HG03039 (cell line): ENCODE measurements at regions not wholly inside any gene's neighbourhood (a gene's known extent, or its start where the extent isn't known, plus 50 kb on each side); places are given as distances from the start of the nearest gene placed in this dataset.

Source experiments
- ATAC-seq: cut with Tn5 transposase; IDR thresholded peaks from one replicate; pipeline ENCODE4 v1.9.1; 2021; ENCODE audit warnings: mild to moderate bottlenecking, moderate library complexity; ENCODE audit not compliant: unreplicated experiment

DNA sequence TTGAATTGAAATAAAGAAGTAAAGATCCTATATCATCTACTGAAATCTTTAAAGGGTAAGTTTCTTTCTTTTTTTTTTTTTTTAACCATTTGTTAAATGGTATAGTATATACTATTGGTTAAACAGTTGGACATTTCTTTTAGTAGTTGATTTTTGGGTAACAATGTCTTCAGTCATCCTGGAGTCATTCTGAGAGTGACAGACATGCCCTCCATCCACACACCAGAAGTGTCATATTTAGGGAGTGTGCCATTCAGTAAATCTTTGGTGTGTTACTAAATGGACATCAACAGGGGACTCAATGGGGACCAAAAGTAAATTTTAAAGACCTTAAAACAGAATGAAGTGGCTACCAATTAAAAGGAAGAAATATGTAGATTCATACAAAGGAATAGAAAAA is 50.8 kb upstream of the SLC39A10 start:
- no peak for ATAC-seq

DNA sequence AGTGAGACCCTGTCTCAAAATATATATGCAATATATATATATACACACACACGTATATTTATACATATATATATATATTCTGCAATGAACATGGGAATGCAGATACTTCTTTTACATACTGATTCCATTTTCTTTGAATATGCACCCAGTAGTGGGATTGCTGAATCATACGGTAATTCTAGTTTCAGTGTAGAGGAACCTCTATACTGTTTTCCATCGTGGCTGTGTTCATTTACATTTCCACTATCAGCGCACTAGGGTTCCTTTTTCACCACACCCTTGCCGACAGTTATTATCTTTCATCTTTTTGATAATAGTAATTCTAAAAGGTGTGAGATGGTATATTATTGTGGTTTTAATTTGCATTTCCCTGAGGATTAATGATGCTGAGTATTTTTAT is 52.3 kb upstream of the SLC39A10 start:
- ATAC-seq = no peak

DNA sequence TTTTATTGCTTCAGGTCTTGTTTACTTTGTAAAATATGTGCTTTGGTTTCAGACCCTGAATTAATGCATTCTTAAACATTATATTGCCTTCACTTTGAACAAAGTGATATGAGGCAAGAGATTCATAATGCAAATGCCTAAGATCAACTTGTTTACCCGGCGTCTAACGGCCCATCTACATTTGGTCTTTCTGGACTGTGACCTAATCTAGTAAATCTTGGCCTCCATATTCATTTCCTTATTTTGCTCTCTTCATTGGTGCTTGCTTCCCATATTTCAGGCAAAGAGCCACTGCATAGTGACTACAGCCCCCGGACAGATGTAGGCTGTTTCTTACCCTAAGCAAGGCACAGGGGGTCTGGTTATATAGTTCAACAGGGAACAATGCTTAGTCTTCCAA is 53.0 kb upstream of the SLC39A10 start:
- no peak for ATAC-seq

- ATAC-seq = no peak
Measured at GRCh38 chr2:195603408-195603807, 53.6 kb upstream of the SLC39A10 start.

DNA sequence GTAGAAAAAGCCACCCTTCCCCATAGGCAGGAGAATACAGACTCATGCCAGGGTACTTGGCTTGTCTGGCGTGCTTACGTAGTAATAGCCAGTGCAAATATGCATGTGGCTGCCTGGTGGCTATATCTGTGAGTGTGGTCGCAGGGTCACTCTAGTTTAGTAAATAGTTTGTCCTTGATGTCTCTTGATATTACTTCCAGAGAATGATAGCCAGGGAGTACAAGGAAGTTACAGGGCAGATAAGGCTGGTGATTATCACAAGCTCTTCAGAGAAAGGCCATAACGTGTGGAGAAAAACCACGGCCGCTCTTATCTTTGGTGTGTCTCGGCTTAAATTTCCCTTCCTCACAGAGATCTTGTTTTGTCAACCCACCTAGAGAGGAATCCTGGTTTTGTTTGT is 54.3 kb upstream of the SLC39A10 start:
- no peak for ATAC-seq

- no peak for ATAC-seq
Measured at GRCh38 chr2:195601361-195601760, 55.7 kb upstream of the SLC39A10 start.

- no peak for ATAC-seq
Measured at GRCh38 chr2:195600778-195601177, 56.2 kb upstream of the SLC39A10 start.

GRCh38 chr2:195596840-195597239 is 60.2 kb upstream of the SLC39A10 start:
- no peak for ATAC-seq

GRCh38 chr2:195595825-195596224 is 61.2 kb upstream of the SLC39A10 start:
- ATAC-seq = no peak

DNA sequence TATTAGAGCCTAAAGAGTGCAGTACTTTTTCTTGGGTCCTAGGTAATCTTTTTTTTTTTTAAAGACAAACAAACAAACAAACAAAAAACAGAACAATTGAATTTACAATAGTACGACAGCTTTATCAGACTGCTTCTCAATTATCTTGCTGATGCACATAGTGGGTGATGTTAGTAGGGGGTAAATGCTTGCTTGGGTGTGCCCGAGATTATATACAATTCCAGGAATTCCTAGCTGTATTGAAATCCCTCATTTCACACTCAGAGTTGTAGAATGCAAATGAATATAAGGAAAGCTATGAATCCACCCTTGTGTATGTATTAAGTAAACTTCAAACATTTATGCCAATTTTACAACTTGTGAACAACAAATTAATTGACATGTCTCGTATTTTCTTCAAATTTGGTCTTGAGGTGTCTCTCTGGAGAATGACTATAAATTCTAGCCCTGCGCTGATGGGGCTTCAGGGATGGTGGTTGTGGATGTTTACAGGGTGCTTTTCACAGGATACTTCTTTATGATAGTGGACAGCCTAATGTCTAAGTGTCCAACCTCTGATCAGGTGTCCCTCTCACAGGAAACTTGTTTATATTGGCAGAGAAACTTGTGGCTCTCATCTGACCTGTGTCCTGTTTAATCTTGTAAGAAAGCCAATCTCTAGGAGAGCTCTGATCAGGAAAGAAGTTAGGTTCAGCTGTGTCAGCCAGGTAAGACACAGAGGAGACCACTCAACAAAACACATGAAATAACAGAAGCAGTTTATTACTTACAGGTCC is 61.9 kb upstream of the SLC39A10 start:
- no peak for ATAC-seq

DNA sequence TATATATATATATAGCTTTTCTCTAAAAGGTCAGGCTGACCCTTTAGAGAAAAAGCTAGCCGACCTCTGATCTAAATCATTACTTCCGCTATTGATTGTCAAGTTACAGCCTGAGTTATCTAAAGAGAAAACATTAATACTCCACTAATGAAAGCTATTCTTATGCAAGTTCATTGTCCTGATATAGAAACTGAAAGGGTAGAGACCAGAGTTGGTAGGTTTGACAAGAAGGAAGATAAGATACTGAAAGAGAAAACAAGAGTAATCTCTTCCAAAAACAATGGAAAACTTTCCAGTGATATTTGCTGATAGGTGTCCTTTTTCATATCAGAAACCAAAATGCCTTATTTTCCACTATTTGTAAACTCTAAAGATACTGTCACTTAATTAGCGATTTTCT is 62.8 kb upstream of the SLC39A10 start:
- ATAC-seq = no peak

DNA sequence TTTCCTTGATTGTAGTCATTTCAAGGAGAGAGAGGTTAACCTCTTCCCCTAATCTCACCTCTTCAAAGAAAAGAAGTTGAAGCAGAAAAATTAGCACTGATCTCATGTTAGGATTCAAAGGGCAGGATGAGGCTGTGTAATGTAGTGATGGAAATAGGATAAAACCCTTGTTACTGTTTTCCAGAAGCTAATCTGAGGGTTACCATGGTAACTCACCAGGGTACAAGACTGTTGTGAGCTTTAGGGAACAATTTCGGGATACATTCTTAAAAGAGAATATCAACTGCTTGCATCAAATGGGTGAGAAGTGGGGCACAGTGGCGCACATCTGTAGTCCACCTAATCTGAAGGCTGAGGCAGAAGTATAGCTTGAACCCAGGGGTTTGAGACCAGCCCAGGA is 64.9 kb upstream of the SLC39A10 start:
- ATAC-seq = no peak

GRCh38 chr2:195590861-195591205 is 66.2 kb upstream of the SLC39A10 start:
- no peak for ATAC-seq

DNA sequence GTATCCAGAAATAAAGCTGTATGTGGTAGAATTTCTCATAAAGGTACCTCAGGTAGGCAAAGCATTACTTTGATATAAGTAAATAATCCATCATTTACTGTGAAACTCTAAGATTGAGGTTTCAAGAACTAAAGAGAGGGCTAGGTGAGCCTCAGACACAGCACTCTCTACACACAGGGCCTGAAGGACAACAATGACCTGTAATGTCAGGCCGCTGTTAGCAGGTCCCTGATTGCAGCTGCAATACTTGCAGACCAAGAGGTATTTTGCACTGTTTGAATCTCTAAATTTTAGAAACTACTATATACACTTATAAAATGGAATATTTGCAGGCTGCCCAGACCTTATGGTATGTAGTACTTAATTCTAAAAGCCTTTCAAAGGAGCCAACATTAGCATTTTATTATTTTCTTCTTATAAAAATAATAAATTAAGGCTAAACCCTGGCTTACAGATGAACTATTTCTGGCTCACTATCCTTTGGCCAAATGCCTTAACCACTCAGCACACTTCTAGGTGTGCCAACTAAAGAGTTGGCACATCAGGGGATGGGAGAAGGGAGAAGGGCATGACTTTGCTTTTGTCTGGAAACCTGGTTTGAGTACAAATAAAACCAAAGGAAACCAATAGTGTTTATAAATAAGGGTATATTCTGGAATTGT is 66.7 kb upstream of the SLC39A10 start:
- ATAC-seq = no peak

DNA sequence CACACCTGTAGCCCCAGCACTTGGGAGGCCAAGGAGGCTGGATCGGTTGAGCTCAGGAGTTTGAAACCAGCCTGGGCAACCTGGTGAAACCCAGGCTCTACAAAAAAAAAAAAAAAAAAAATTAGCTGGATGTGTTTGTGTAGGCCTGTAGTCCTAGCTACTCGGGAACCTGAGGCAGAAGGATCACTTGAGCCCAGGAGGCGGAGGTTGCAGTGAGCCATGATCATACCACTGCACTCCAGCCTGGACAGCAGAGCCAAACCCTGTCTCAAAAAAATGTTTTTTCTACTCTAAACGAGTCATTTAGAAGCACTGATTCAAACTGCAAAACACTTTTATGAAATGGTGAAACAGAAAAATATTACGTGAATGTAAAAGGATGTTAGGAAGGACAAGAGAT is 69.1 kb upstream of the SLC39A10 start:
- no peak for ATAC-seq

DNA sequence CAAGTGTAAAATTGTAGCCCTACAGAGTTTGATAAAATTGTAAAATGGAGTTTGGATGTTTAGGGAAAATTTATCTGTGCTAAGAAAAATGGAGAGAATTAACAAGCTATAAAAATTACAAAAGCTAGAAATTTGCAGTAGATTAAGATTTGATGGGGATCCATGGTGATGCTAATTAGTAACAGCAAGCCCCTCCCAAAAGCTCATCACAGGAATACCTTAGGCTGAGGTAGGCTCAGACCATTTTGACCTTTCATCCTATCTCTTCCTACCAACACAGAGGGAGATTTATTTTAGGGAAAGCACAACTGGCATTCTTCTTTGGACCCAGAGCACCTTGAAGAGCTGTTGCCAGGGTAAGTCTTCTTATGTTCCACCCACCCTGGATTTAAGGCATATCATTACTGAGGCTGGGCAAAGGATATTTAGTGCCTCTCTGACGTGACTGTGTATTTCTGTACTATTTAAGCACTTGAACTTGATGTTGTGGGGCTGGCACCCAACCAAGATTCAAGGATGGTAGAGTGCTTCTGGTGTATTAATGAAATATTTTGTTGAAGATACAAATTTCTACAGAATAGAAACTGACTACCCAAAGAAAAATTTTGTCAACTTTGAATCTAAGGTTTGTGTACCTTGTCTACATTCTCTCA is 70.8 kb upstream of the SLC39A10 start:
- no peak for ATAC-seq

GRCh38 chr2:195582188-195582587 is 74.8 kb upstream of the SLC39A10 start:
- no peak for ATAC-seq

DNA sequence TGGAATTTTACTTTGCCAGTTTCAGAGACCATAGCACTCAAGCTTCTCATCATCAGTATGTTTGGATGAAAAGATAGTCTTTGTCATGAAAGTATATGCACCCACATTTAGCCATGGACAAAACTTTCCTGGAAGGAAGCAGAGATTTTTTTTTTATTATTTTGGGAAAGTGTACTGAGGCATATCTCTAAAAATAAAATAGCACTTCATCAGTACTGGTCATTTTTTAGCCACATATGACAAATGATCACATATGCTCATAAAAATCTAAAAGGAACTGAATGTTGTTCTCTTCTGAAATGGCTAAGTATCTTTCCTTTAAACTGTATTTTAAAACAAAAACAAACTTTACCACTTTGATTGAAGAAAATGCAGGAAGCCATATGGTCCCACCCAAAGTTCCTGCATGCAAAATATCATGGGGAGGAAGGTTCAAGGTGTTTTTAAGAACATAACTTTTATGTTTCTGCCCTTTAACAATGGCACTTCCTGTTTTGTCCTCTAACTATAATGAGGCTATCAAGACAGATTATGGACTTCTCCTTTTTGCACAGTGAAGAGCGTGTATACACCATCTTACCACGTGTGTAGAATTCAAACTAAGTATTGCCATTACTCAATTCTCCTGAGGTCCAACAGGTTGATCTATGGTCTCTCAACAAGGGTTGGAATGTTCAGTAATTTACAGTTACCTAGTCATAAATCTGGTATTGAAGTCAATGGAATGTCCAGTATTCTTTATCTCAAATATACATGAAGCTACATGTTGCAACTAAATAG is 77.1 kb upstream of the SLC39A10 start:
- peak; percentile 63 for ATAC-seq

DNA sequence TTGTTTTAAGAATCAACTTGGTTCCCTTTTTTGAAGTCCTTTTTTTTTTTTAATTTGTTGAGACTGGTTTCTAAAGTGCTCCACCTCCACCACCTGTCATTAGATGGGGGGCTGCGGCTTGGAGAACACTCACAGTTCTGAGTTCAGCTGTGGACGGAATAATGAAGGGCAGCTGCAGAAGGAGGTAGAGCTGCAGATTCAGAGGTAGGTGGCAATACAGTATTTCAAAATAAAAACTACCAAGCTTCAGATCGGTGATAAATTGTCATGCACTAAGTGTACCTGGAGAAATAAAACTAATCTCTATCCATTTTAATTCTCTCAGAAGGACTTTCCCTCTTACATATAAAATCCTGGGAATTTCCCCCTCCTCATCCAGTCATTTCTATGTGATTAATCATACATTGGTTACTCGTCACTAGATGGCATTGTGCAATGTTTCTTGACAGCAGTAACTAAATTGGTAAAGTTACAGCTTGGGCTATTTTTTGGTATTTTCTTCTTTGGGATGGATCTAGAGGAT is 81.1 kb upstream of the SLC39A10 start:
- peak; percentile 52 for ATAC-seq

- no peak for ATAC-seq
Measured at GRCh38 chr2:195575016-195575415, 82.0 kb upstream of the SLC39A10 start.

DNA sequence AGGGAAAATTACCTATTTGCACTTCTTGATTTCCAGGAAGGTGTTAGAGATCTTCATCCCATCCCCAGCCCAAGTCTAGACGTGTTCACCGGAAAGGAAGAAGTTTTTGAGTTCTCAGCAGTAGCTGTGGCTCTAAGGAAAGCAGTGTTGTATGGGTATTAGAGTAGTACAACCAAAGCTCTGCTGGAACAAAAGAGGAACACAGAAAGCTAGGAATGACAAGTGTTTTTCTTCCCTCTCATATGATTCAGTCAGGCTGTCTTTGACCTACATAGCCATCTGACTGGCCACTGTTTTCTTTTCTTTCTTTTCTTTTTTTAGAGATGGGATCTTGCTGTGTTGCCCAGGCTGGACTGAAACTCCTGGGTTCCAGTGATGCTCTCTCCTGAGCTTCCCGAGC is 82.7 kb upstream of the SLC39A10 start:
- ATAC-seq = no peak
